EL (cell line): ENCODE measurements at regions not wholly inside any gene's neighbourhood (a gene's known extent, or its start where the extent isn't known, plus 50 kb on each side); places are given as distances from the start of the nearest gene placed in this dataset.

Experiments
- DNase-seq: peaks from one replicate; pipeline ENCODE4 v3.0.0-alpha.2; 2016

GRCh38 chr11:115085461-115086210 is 407.3 kb downstream of the NXPE2 start:
- DNase-seq, result no peak

- DNase-seq, result no peak
Measured at GRCh38 chr11:115087791-115088190, 409.5 kb downstream of the NXPE2 start.

GRCh38 chr11:115092516-115092915 is 411.7 kb downstream of the CADM1 start:
- no peak for DNase-seq

GRCh38 chr11:115097796-115098408 is 406.3 kb downstream of the CADM1 start:
- no peak for DNase-seq

GRCh38 chr11:115100706-115101105 is 403.5 kb downstream of the CADM1 start:
- no peak for DNase-seq

- no peak for DNase-seq
Measured at GRCh38 chr11:115103921-115104320, 400.3 kb downstream of the CADM1 start.

GRCh38 chr11:115104851-115105453 is 399.3 kb downstream of the CADM1 start:
- no peak for DNase-seq

- no peak for DNase-seq
Measured at GRCh38 chr11:115111066-115111465, 393.1 kb downstream of the CADM1 start.

GRCh38 chr11:115112754-115113153 is 391.5 kb downstream of the CADM1 start:
- DNase-seq, result no peak

GRCh38 chr11:115117956-115118493 is 386.2 kb downstream of the CADM1 start:
- no peak for DNase-seq

GRCh38 chr11:115119146-115119545 is 385.1 kb downstream of the CADM1 start:
- DNase-seq, result no peak
